ENCODE measurements at regions not wholly inside any gene's neighbourhood (a gene's known extent, or its start where the extent isn't known, plus 50 kb on each side); places are given as distances from the start of the nearest gene placed in this dataset.
A peak's percentile ranks its signal among the peaks of the same experiment; 100 is the strongest.

DNA sequence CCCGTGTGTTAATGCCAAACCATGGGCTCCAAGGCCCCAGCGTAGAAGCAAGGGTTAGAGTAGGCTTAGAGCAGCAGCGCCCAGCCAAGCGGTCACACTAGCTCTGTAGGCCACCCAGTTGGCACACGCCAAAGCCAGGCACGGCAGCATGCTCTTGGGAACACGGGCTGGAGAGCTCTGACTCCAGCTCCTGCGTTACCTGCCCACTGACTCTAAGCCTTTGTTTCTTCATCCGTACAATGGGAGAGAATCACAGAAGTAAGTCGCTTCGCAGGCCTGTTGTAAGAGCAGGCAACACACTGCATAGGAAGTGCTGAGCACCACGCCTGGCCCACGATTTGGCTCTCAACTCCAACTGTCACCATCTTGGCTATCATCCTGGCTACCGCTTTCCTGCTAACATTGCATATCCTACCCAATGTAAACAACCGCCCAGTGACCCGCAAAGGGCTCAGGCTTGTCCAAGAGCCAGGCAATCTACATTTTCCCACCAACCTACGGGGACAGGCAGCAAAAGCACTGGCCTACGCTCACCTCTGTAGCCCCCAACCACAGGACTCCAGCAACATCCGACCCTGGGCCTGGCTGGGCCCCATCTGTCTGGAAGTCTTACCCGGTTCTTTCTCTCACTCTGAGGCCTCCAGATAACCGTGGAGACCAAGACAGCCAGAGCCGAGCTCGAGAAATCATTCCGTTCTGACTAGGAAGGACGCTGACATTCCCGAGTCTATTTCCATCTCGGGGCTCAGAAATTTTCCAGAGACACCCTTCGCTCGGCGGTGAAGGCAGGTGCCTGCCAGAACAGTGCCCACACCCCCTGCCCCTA lies 91.5 kb upstream of the ZNF507 start:
- no peak overlapping the region for H3K27ac ChIP-seq
- no peaks in the 10 kb centered on the region for H3K4me1 ChIP-seq
- no peaks in the 10 kb centered on the region for H3K27me3 ChIP-seq
- ATAC-seq (ENCODE audit: low FRiP score in 2 of 2) (no peak), DNase-seq (peak in 1 of 2 donors; percentile 52)
- H3K9me3 ChIP-seq = no peaks in the 10 kb centered on the region
- 86 to 90% methylated on average over 22 to 30 of the region's 30 CpGs for WGBS, 2 donors
- no peak for TF ChIP-seq POLR2A (IDR thresholded peaks at IDR 0.05)
- H3K4me3 ChIP-seq = no peak overlapping the region
- no peaks in the 10 kb centered on the region for H3K36me3 ChIP-seq

GRCh38 chr19:32254509-32254890 lies 90.9 kb upstream of the ZNF507 start:
- DNase-seq = no peak
- no peaks in the 10 kb centered on the region for H3K36me3 ChIP-seq

GRCh38 chr19:32255536-32256295 lies 89.7 kb upstream of the ZNF507 start:
- DNase-seq (no peak), ATAC-seq (ENCODE audit: low FRiP score in 2 of 2) (no peak)
- 70 to 80% methylated on average over 6 to 8 of the region's 8 CpGs for WGBS, 2 donors
- no peaks in the 10 kb centered on the region for H3K36me3 ChIP-seq
- H3K27me3 ChIP-seq = no peaks in the 10 kb centered on the region
- H3K9me3 ChIP-seq = no peaks in the 10 kb centered on the region
- H3K4me1 ChIP-seq = no peaks in the 10 kb centered on the region
- no peak overlapping the region for H3K4me3 ChIP-seq
- no peak overlapping the region for H3K27ac ChIP-seq
- TF ChIP-seq POLR2AphosphoS5 (IDR thresholded peaks at IDR 0.05) (no peak), EP300 (IDR thresholded peaks at IDR 0.05) (no peak), POLR2A (IDR thresholded peaks at IDR 0.05) (no peak)
- TF ChIP-seq, protein P1, sequence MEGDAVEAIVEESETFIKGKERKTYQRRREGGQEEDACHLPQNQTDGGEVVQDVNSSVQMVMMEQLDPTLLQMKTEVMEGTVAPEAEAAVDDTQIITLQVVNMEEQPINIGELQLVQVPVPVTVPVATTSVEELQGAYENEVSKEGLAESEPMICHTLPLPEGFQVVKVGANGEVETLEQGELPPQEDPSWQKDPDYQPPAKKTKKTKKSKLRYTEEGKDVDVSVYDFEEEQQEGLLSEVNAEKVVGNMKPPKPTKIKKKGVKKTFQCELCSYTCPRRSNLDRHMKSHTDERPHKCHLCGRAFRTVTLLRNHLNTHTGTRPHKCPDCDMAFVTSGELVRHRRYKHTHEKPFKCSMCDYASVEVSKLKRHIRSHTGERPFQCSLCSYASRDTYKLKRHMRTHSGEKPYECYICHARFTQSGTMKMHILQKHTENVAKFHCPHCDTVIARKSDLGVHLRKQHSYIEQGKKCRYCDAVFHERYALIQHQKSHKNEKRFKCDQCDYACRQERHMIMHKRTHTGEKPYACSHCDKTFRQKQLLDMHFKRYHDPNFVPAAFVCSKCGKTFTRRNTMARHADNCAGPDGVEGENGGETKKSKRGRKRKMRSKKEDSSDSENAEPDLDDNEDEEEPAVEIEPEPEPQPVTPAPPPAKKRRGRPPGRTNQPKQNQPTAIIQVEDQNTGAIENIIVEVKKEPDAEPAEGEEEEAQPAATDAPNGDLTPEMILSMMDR (IDR thresholded peaks at IDR 0.05) = no peak

More at GRCh38 chr19:32254509-32254890, 90.9 kb upstream of the ZNF507 start:
- Histone ChIP-seq H3K9me3 (no peaks in the 10 kb centered on the region), H3K27ac (no peak overlapping the region), H3K4me1 (no peaks in the 10 kb centered on the region), H3K4me3 (no peak overlapping the region), H3K27me3 (no peaks in the 10 kb centered on the region)
- TF ChIP-seq POLR2AphosphoS5 (IDR thresholded peaks at IDR 0.05) (no peak), EP300 (IDR thresholded peaks at IDR 0.05) (no peak), POLR2A (IDR thresholded peaks at IDR 0.05) (no peak)
- TF ChIP-seq, protein P1 (IDR thresholded peaks at IDR 0.05) = no peak
- no peak for ATAC-seq (ENCODE audit: low FRiP score in 2 of 2)
- 62 to 64% methylated on average over 6 of the region's 6 CpGs for WGBS, 2 donors

- WGBS, 2 donors = 76 to 82% methylated on average over 15 of the region's 15 CpGs
- H3K4me1 ChIP-seq = no peaks in the 10 kb centered on the region
- TF ChIP-seq, protein P1 (IDR thresholded peaks at IDR 0.05) = no peak
- TF ChIP-seq POLR2AphosphoS5 (IDR thresholded peaks at IDR 0.05) (no peak), EP300 (IDR thresholded peaks at IDR 0.05) (no peak), POLR2A (IDR thresholded peaks at IDR 0.05) (no peak)
Observed at GRCh38 chr19:32256341-32256975, 89.0 kb upstream of the ZNF507 start.

More at GRCh38 chr19:32256341-32256975, 89.0 kb upstream of the ZNF507 start:
- H3K27me3 ChIP-seq = no peaks in the 10 kb centered on the region
- H3K27ac ChIP-seq = no peak overlapping the region
- H3K4me3 ChIP-seq = no peak overlapping the region
- H3K36me3 ChIP-seq = no peaks in the 10 kb centered on the region
- DNase-seq (peak in 1 of 2 donors; percentile 36), ATAC-seq (ENCODE audit: low FRiP score in 2 of 2) (no peak)
- H3K9me3 ChIP-seq = no peaks in the 10 kb centered on the region

Data from upper lobe of left lung (tissue), 6 donors.